ENCODE measurements at regions not wholly inside any gene's neighbourhood (a gene's known extent, or its start where the extent isn't known, plus 50 kb on each side); places are given as distances from the start of the nearest gene placed in this dataset.
"Not testable (repeated sequence)": the region's sequence is repeated elsewhere in the genome, so short reads cannot be mapped to it uniquely, and the experiment has no call there.

DNA sequence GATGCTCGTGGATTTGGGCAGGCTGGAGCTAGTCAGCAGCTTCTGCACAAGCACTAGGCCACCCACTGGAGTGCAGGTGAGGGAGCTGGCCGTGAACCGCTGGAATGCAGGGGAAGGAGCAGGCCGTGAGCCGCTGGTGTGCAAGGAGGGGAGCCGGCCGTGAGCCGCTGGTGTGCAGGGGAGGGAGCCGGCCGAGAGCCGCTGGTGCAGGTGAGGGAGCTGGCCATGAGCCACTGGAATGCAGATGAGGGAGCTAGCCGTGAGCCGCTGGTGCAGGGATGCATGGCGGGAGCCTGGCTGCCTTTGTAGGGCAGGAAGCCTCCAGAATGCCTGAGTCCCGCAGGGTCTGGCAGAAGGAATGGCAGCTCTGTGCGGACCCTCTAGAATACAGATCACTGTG, 4220.0 kb upstream of the OR11H1 start:
- TF ChIP-seq, protein P1, sequence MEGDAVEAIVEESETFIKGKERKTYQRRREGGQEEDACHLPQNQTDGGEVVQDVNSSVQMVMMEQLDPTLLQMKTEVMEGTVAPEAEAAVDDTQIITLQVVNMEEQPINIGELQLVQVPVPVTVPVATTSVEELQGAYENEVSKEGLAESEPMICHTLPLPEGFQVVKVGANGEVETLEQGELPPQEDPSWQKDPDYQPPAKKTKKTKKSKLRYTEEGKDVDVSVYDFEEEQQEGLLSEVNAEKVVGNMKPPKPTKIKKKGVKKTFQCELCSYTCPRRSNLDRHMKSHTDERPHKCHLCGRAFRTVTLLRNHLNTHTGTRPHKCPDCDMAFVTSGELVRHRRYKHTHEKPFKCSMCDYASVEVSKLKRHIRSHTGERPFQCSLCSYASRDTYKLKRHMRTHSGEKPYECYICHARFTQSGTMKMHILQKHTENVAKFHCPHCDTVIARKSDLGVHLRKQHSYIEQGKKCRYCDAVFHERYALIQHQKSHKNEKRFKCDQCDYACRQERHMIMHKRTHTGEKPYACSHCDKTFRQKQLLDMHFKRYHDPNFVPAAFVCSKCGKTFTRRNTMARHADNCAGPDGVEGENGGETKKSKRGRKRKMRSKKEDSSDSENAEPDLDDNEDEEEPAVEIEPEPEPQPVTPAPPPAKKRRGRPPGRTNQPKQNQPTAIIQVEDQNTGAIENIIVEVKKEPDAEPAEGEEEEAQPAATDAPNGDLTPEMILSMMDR (conservative IDR thresholded peaks at IDR 0.05) = no peak
- no peak for TF ChIP-seq EZH2 (IDR thresholded peaks at IDR 0.05; ENCODE audit: low read depth)
- POLR2A ChIA-PET (ENCODE audit: unreplicated experiment) = no interaction called here
- no peaks in the 10 kb centered on the region for H3K4me1 ChIP-seq (replicated peaks; ENCODE audit: insufficient read depth)
- no peaks in the 10 kb centered on the region for H3K79me2 ChIP-seq (ENCODE audit: low read depth)
- BruUV-seq (replicated peaks) = no TSS peak
- intact Hi-C loops (cut with micrococcal nuclease; ENCODE audit: unreplicated experiment) = no loop called here
- no peak for DNase-seq
- H3K27me3 ChIP-seq (ENCODE audit: insufficient read depth, low read depth) = peaks cover 36% of the 10 kb centered on the region
- no peaks in the 10 kb centered on the region for H3K9me3 ChIP-seq (ENCODE audit: insufficient read depth, low read depth)
- H3K27ac ChIP-seq = no peak overlapping the region
- H3K9me2 ChIP-seq (ENCODE audit: insufficient read depth) = no peaks in the 10 kb centered on the region
- no peaks in the 10 kb centered on the region for H4K20me1 ChIP-seq (ENCODE audit: insufficient read depth)
- no peaks in the 10 kb centered on the region for H3F3A ChIP-seq (ENCODE audit: insufficient read depth, low read depth)
- H3K4me2 ChIP-seq = no peak overlapping the region
- CTCF ChIA-PET = no interaction called here
- no peak overlapping the region for H2AFZ ChIP-seq
- no peaks in the 10 kb centered on the region for H3K36me3 ChIP-seq (ENCODE audit: low read depth)
- H3K4me3 ChIP-seq = no peak overlapping the region

- H3K27me3 ChIP-seq (ENCODE audit: insufficient read depth, low read depth) = peaks cover 36% of the 10 kb centered on the region
- H3K36me3 ChIP-seq (ENCODE audit: low read depth); DNase-seq; H3K9me2 ChIP-seq (ENCODE audit: insufficient read depth); H3K9me3 ChIP-seq (ENCODE audit: insufficient read depth, low read depth); BruUV-seq (replicated peaks); H3K4me2 ChIP-seq; H3F3A ChIP-seq (ENCODE audit: insufficient read depth, low read depth); H3K4me3 ChIP-seq; CTCF ChIA-PET; H2AFZ ChIP-seq; H3K4me1 ChIP-seq (replicated peaks; ENCODE audit: insufficient read depth); H3K27ac ChIP-seq; H4K20me1 ChIP-seq (ENCODE audit: insufficient read depth); POLR2A ChIA-PET (ENCODE audit: unreplicated experiment); H3K79me2 ChIP-seq (ENCODE audit: low read depth); intact Hi-C loops (cut with micrococcal nuclease; ENCODE audit: unreplicated experiment): not testable (repeated sequence)
Observed at GRCh38 chr22:11309777-11310176, 4218.2 kb upstream of the OR11H1 start.

- H3K4me2 ChIP-seq; H3K9me3 ChIP-seq (ENCODE audit: insufficient read depth, low read depth); H3K9me2 ChIP-seq (ENCODE audit: insufficient read depth); H3K27ac ChIP-seq; intact Hi-C loops (cut with micrococcal nuclease; ENCODE audit: unreplicated experiment); BruUV-seq (replicated peaks); H3K36me3 ChIP-seq (ENCODE audit: low read depth); CTCF ChIA-PET; POLR2A ChIA-PET (ENCODE audit: unreplicated experiment); DNase-seq; H3K4me3 ChIP-seq; H3K79me2 ChIP-seq (ENCODE audit: low read depth); H3K4me1 ChIP-seq (replicated peaks; ENCODE audit: insufficient read depth); H2AFZ ChIP-seq; H4K20me1 ChIP-seq (ENCODE audit: insufficient read depth); H3F3A ChIP-seq (ENCODE audit: insufficient read depth, low read depth): not testable (repeated sequence)
- peaks cover 30% of the 10 kb centered on the region for H3K27me3 ChIP-seq (ENCODE audit: insufficient read depth, low read depth)
Observed at GRCh38 chr22:11310647-11311046, 4217.3 kb upstream of the OR11H1 start.

DNA sequence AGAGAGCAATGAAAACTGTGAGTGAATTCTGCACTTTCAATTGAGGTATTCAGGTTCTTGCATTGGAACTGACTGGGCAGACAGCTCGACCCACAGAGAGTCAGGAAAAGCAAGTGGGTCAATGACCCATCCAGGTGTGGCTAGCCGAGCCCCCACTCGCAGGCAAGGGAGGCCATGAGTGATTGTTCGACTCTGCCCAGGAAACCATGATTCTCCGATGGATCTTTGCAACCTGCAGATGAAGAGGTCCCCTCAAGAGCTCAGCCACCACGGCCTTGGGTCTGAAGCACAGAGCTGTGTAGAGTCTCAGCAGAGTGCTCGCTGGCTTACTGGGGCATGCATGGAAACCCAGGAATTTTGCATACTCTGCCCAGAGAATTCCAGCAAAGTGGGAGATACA, 4215.4 kb upstream of the OR11H1 start:
- H3K9me3 ChIP-seq (ENCODE audit: insufficient read depth, low read depth); H3F3A ChIP-seq (ENCODE audit: insufficient read depth, low read depth); H3K4me1 ChIP-seq (replicated peaks; ENCODE audit: insufficient read depth); H3K9me2 ChIP-seq (ENCODE audit: insufficient read depth); BruUV-seq (replicated peaks); H3K4me2 ChIP-seq; H3K4me3 ChIP-seq; H4K20me1 ChIP-seq (ENCODE audit: insufficient read depth); H3K27ac ChIP-seq; DNase-seq; H3K36me3 ChIP-seq (ENCODE audit: low read depth); CTCF ChIA-PET; H2AFZ ChIP-seq; intact Hi-C loops (cut with micrococcal nuclease; ENCODE audit: unreplicated experiment); POLR2A ChIA-PET (ENCODE audit: unreplicated experiment); H3K79me2 ChIP-seq (ENCODE audit: low read depth): not testable (repeated sequence)
- peaks cover 28% of the 10 kb centered on the region for H3K27me3 ChIP-seq (ENCODE audit: insufficient read depth, low read depth)

DNA sequence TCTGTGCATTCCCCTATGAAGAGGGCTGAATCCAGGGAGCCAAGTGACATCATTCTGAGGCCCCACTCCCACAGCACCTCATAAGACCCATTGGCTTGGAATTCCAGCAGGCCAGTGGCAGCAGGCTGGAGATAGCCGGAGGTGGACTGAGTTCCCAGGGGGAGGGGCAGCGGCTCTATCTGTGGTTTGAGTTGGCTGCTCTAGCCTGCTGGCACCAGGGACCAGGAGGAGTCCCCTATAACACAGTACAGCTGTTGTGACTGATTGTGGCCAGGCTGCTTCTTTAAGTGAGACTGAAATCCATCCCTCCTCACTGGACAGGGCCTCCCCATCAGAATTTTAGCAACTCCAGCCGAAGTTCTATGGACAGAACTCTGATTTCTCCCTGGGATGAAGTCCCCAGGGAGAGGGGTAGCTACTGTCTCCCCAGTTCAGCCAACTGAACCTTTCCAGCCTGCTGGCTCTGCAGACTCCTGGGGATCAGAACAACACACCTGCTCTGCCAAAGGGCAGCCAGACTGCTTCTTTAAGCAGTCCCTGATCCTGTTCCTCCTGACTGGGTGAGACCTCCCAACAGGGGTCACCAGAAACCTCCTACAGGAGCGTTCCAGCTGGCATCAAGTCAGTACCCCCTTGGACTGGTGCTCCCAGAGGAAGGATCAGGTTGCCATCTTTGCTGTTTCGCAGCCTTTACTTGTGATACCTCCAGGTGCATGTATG, 4214.8 kb upstream of the OR11H1 start:
- DNase-seq; H4K20me1 ChIP-seq (ENCODE audit: insufficient read depth); H3K27ac ChIP-seq; H3K4me3 ChIP-seq; H3K36me3 ChIP-seq (ENCODE audit: low read depth); H3F3A ChIP-seq (ENCODE audit: insufficient read depth, low read depth); H3K4me2 ChIP-seq; H2AFZ ChIP-seq; intact Hi-C loops (cut with micrococcal nuclease; ENCODE audit: unreplicated experiment); H3K4me1 ChIP-seq (replicated peaks; ENCODE audit: insufficient read depth); CTCF ChIA-PET; H3K9me2 ChIP-seq (ENCODE audit: insufficient read depth); H3K9me3 ChIP-seq (ENCODE audit: insufficient read depth, low read depth); POLR2A ChIA-PET (ENCODE audit: unreplicated experiment); BruUV-seq (replicated peaks); H3K79me2 ChIP-seq (ENCODE audit: low read depth): not testable (repeated sequence)
- peaks cover 28% of the 10 kb centered on the region for H3K27me3 ChIP-seq (ENCODE audit: insufficient read depth, low read depth)

- CTCF ChIA-PET; H3K9me2 ChIP-seq (ENCODE audit: insufficient read depth); H3K4me1 ChIP-seq (replicated peaks; ENCODE audit: insufficient read depth); BruUV-seq (replicated peaks); H3K9me3 ChIP-seq (ENCODE audit: insufficient read depth, low read depth); H4K20me1 ChIP-seq (ENCODE audit: insufficient read depth); DNase-seq; H3K4me2 ChIP-seq; H2AFZ ChIP-seq; H3K27ac ChIP-seq; H3K79me2 ChIP-seq (ENCODE audit: low read depth); intact Hi-C loops (cut with micrococcal nuclease; ENCODE audit: unreplicated experiment); H3F3A ChIP-seq (ENCODE audit: insufficient read depth, low read depth); H3K4me3 ChIP-seq; POLR2A ChIA-PET (ENCODE audit: unreplicated experiment); H3K36me3 ChIP-seq (ENCODE audit: low read depth): not testable (repeated sequence)
- peaks cover 33% of the 10 kb centered on the region for H3K27me3 ChIP-seq (ENCODE audit: insufficient read depth, low read depth)
Observed at GRCh38 chr22:11318633-11319032, 4209.4 kb upstream of the OR11H1 start.

GRCh38 chr22:11324439-11325037, 4203.5 kb upstream of the OR11H1 start:
- DNase-seq; H3K27ac ChIP-seq; CTCF ChIA-PET; POLR2A ChIA-PET (ENCODE audit: unreplicated experiment); H3F3A ChIP-seq (ENCODE audit: insufficient read depth, low read depth); H3K9me2 ChIP-seq (ENCODE audit: insufficient read depth); H2AFZ ChIP-seq; H3K9me3 ChIP-seq (ENCODE audit: insufficient read depth, low read depth); H3K4me2 ChIP-seq; BruUV-seq (replicated peaks); H3K4me3 ChIP-seq; H4K20me1 ChIP-seq (ENCODE audit: insufficient read depth); H3K79me2 ChIP-seq (ENCODE audit: low read depth); H3K36me3 ChIP-seq (ENCODE audit: low read depth); H3K4me1 ChIP-seq (replicated peaks; ENCODE audit: insufficient read depth); intact Hi-C loops (cut with micrococcal nuclease; ENCODE audit: unreplicated experiment): not testable (repeated sequence)
- peaks cover 30% of the 10 kb centered on the region for H3K27me3 ChIP-seq (ENCODE audit: insufficient read depth, low read depth)
